B cell (primary cell): ENCODE measurements at regions not wholly inside any gene's neighbourhood (a gene's known extent, or its start where the extent isn't known, plus 50 kb on each side); places are given as distances from the start of the nearest gene placed in this dataset.

Experiments
- ATAC-seq: fragments of 200-7000 bp; cut with Tn5 transposase; one replicate; pipeline ENCODE4 v1.10.0; 2021; ENCODE audit warnings: low read depth, mild to moderate bottlenecking, moderate number of reproducible peaks, moderate library complexity
- CTCF ChIA-PET: fragments of 350-600 bp; sonication (Branson Sonifier 250); formaldehyde crosslinking; loops from one replicate; lab custom pipeline; 2021; ENCODE audit warnings: antibody characterized with exemption, inconsistent platforms; lab: Charles Lee
- POLR2A ChIA-PET: fragments of 350-600 bp; sonication (Branson Sonifier 250); formaldehyde crosslinking; loops from one replicate; lab custom pipeline; 2021; ENCODE audit warnings: antibody characterized with exemption; lab: Charles Lee
- DNase-seq: peaks from one replicate; pipeline ENCODE4 v3.0.0; 2013
- H2AFZ ChIP-seq: 2 replicates; pipeline ENCODE4 v1.6.1; 2012; ENCODE audit warnings: mild to moderate bottlenecking, low read depth, low read length; ENCODE audit not compliant: insufficient read depth, poor library complexity, severe bottlenecking
- H3K27ac ChIP-seq, 2 donors: 1 replicate in 1 of 2; 2 replicates in 1 of 2; pipeline ENCODE4 v1.5.1; 2012 to 2013; ENCODE audit warnings: low read length in 2 of 2, mild to moderate bottlenecking in 2 of 2, moderate library complexity in 1 of 2
- H3K27me3 ChIP-seq, 4 experiments: fragments of 200-600 bp in 1 of 4; sonication (generic) in 1 of 4; replicated peaks in 1 of 4; 1 replicate in 2 of 4; 2 replicates in 2 of 4; pipeline versions ENCODE4 v1.6.1 to v1.7.0; 2013 to 2016; ENCODE audit warnings: low read length in 3 of 4, mild to moderate bottlenecking in 2 of 4, mixed read lengths in 1 of 4, moderate library complexity in 1 of 4; ENCODE audit not compliant: insufficient read depth in 4 of 4, control insufficient read depth in 3 of 4; ENCODE audit errors: control extremely low read depth in 1 of 4
- H3K36me3 ChIP-seq, 2 experiments: replicated peaks in 1 of 2; 1 replicate in 1 of 2; 2 replicates in 1 of 2; pipeline versions ENCODE4 v1.6.1 to v1.7.1; 2013; ENCODE audit warnings: low read length in 1 of 2; ENCODE audit not compliant: insufficient read depth in 2 of 2, control insufficient read depth in 1 of 2; ENCODE audit errors: control extremely low read depth in 1 of 2, extremely low read depth in 1 of 2
- H3K4me1 ChIP-seq, 2 donors: fragments of 200-600 bp in 1 of 2; sonication (generic) in 1 of 2; 1 replicate in 1 of 2; 2 replicates in 1 of 2; pipeline versions ENCODE4 v1.5.1 to v1.6.1; 2013 to 2017; ENCODE audit warnings: low read length in 2 of 2; ENCODE audit not compliant: control insufficient read depth in 2 of 2, insufficient read depth in 2 of 2
- H3K4me2 ChIP-seq: replicated peaks from 2 replicates; pipeline ENCODE3; 2012; ENCODE audit warnings: mild to moderate bottlenecking, low read depth, low read length; ENCODE audit not compliant: poor library complexity, severe bottlenecking
- H3K4me3 ChIP-seq, 5 experiments: fragments of 200-600 bp in 1 of 5; sonication (generic) in 1 of 5; 1 replicate in 3 of 5; 2 replicates in 2 of 5; pipeline versions ENCODE4 v1.5.1 to v1.7.0; 2011 to 2016; ENCODE audit warnings: low read length in 4 of 5, mild to moderate bottlenecking in 4 of 5, low read depth in 2 of 5, control low read depth in 1 of 5, moderate library complexity in 1 of 5; ENCODE audit not compliant: insufficient read depth in 1 of 5; ENCODE audit errors: control extremely low read depth in 1 of 5, extremely low read depth in 1 of 5
- H3K79me2 ChIP-seq: fragments of 200-600 bp; sonication (generic); one replicate; pipeline ENCODE4 v1.6.0; 2016; ENCODE audit warnings: low read length; ENCODE audit not compliant: control insufficient read depth, insufficient read depth
- H3K9ac ChIP-seq: fragments of 200-600 bp; sonication (generic); 2 replicates; pipeline ENCODE4 v1.6.1; 2017; ENCODE audit warnings: mild to moderate bottlenecking, low read length, moderate library complexity
- H3K9me3 ChIP-seq, 3 donors: one replicate each; pipeline versions ENCODE4 v1.6.1 to v1.7.1; 2013; ENCODE audit warnings: low read length in 2 of 3; ENCODE audit not compliant: control insufficient read depth in 2 of 3, insufficient read depth in 1 of 3; ENCODE audit errors: control extremely low read depth in 1 of 3
- H4K20me1 ChIP-seq: 2 replicates; pipeline ENCODE4 v1.6.0; 2012; ENCODE audit warnings: mild to moderate bottlenecking, low read length; ENCODE audit not compliant: insufficient read depth, control insufficient read depth, poor library complexity, severe bottlenecking
- H3K27ac Mint-ChIP-seq: one replicate; pipeline ENCODE4 v1.8.0; 2021; ENCODE audit warnings: mixed read lengths
- H3K27me3 Mint-ChIP-seq: one replicate; pipeline ENCODE4 v1.8.0; 2021; ENCODE audit warnings: mixed read lengths
- H3K4me1 Mint-ChIP-seq: one replicate; pipeline ENCODE4 v1.8.0; 2021; ENCODE audit warnings: mixed read lengths
- H3K4me3 Mint-ChIP-seq: one replicate; pipeline ENCODE4 v1.8.0; 2021; ENCODE audit warnings: mixed read lengths
- H3K9me3 Mint-ChIP-seq: one replicate; pipeline ENCODE4 v1.8.0; 2022; ENCODE audit warnings: mixed read lengths; ENCODE audit not compliant: insufficient read depth
- CTCF ChIP-seq: fragments of 200-600 bp; IDR thresholded peaks from one replicate; pipeline ENCODE4 v1.8.0; 2022; ENCODE audit warnings: antibody characterized with exemption, mild to moderate bottlenecking
- EZH2 ChIP-seq: IDR thresholded peaks from 2 replicates; pipeline ENCODE4 v1.6.1; 2012; ENCODE audit warnings: borderline replicate concordance, low read depth, mild to moderate bottlenecking, moderate library complexity, low read length; ENCODE audit not compliant: insufficient read depth, poor library complexity, severe bottlenecking
- WGBS: methylation state at CpG from one replicate; pipeline ENCODE4 v1.1.5; 2013; ENCODE audit warnings: missing lambda C conversion rate; ENCODE audit not compliant: insufficient coverage; 5-methylcytosine and 5-hydroxymethylcytosine counted together
- intact Hi-C: fragments of 100-400 bp; cut with micrococcal nuclease; formaldehyde crosslinking; loops from one replicate; pipeline ENCODE4 v1.10.0; 2022

GRCh38 chr4:71094201-71094600 is 100.8 kb downstream of the DCK start:
- H3K4me3 Mint-ChIP-seq = no peak overlapping the region
- H4K20me1 ChIP-seq = no peaks in the 10 kb centered on the region
- intact Hi-C loops = no loop called here

GRCh38 chr4:71095141-71095540 is 101.7 kb downstream of the DCK start:
- no peaks in the 10 kb centered on the region for H4K20me1 ChIP-seq
- H3K4me1 Mint-ChIP-seq = peaks cover 3% of the 10 kb centered on the region
- H3K27ac ChIP-seq = no peak overlapping the region
- TF ChIP-seq EZH2 = no peak
- TF ChIP-seq CTCF = no peak
- no peak for ATAC-seq
- H3K4me3 Mint-ChIP-seq = no peak overlapping the region
- POLR2A ChIA-PET = no interaction called here
- intact Hi-C loops = no loop called here
- no peak overlapping the region for H3K4me3 ChIP-seq
- no peaks in the 10 kb centered on the region for H3K36me3 ChIP-seq
- H3K9me3 ChIP-seq = no peaks in the 10 kb centered on the region
- no peak for DNase-seq
- no peaks in the 10 kb centered on the region for H3K27me3 ChIP-seq
- CTCF ChIA-PET = no interaction called here
- H3K27ac Mint-ChIP-seq = no peak overlapping the region
- no peaks in the 10 kb centered on the region for H3K79me2 ChIP-seq
- no peaks in the 10 kb centered on the region for H3K4me1 ChIP-seq
- no peak overlapping the region for H3K9ac ChIP-seq
- peaks cover 2% of the 10 kb centered on the region for H3K9me3 Mint-ChIP-seq
- peak overlapping the region; percentile 23 for H2AFZ ChIP-seq
- WGBS = no CpG with 5 or more reads among the region's 2 CpGs
- H3K4me2 ChIP-seq = no peak overlapping the region
- H3K27me3 Mint-ChIP-seq = peaks cover 27% of the 10 kb centered on the region

More at GRCh38 chr4:71094201-71094600, 100.8 kb downstream of the DCK start:
- H3K4me1 Mint-ChIP-seq = peaks cover 3% of the 10 kb centered on the region
- H2AFZ ChIP-seq = no peak overlapping the region
- H3K27me3 Mint-ChIP-seq = peaks cover 23% of the 10 kb centered on the region
- ATAC-seq (no peak), DNase-seq (no peak)
- H3K4me1 ChIP-seq = no peaks in the 10 kb centered on the region
- H3K9me3 ChIP-seq = peaks cover 0 to 5% (median 0%) of the 10 kb centered on the region in 3 donors
- H3K79me2 ChIP-seq = no peaks in the 10 kb centered on the region
- no peak overlapping the region for H3K4me2 ChIP-seq
- H3K27ac Mint-ChIP-seq = no peak overlapping the region
- H3K36me3 ChIP-seq = no peaks in the 10 kb centered on the region
- TF ChIP-seq CTCF (no peak), EZH2 (no peak)
- H3K9me3 Mint-ChIP-seq = no peaks in the 10 kb centered on the region
- ChIA-PET CTCF (interaction anchor here (0.7 kb wide), 1 partner anchor 372 kb away, joined by 3 read pairs; no protein-coding TSS in a partner anchor), POLR2A (no interaction called here)
- H3K27ac ChIP-seq = no peak overlapping the region
- no peaks in the 10 kb centered on the region for H3K27me3 ChIP-seq
- no peak overlapping the region for H3K4me3 ChIP-seq
- H3K9ac ChIP-seq = no peak overlapping the region
